ENCODE measurements at regions not wholly inside any gene's neighbourhood (a gene's known extent, or its start where the extent isn't known, plus 50 kb on each side); places are given as distances from the start of the nearest gene placed in this dataset.
A peak's percentile ranks its signal among the peaks of the same experiment; 100 is the strongest.
"Not testable (repeated sequence)": the region's sequence is repeated elsewhere in the genome, so short reads cannot be mapped to it uniquely, and the experiment has no call there.

DNA sequence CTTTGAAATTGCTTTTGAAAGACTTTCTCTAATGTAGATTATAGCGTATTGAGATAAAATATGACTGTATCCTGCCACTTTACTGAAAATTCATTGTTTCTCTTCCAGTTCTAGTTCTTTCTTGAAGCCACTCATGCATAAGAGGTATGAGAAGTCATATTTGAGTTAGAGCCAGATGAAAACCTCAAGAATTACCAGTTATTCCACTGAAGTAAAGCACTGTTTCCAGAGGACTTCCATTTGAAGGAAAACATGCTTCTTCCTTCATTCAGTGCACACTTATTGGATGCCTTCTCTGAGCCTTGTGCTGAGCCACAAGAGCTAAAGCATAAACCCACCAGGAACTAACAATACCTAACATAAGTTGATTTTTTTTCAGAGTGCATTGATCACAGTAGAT, 513.4 kb downstream of the ZNF385D start:
- no peak for DNase-seq

DNA sequence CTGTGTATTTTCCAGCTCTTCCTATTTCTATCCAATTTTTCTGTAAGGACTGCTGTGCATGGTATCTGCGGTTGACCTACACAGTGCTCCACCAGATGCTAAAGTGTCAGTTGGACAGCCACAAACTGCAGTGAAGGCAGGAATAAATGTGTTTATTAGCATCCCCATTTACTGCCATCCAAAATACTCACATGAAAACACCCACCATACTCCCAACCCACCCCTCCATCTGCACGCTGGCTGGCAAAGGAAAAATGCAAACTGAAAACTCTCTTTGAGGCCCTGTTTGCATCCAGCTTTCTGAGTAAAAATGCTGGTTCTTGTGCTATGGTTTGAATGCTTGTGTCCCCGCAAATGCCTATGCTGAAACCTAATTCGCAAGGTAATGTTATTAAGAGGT, 515.5 kb downstream of the ZNF385D start:
- no peak for DNase-seq

DNA sequence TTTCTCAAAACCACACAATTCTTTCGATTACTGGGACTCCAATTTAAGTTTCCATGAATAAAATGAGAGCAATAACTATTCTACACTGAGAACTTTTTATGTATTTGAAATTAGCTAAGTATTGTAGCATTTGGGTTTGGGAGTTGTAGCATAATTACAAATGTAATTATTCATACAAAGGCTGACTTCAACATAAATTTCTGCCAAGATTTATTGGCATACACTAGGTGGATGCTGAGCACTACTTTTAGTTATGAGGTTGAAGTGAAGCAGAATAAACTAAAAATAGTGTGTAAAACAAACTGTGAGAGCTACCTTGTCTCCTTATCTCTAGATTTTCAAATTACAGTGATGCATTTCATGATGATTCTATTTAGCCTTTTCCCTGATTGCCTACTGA, 516.1 kb downstream of the ZNF385D start:
- DNase-seq = no peak

DNA sequence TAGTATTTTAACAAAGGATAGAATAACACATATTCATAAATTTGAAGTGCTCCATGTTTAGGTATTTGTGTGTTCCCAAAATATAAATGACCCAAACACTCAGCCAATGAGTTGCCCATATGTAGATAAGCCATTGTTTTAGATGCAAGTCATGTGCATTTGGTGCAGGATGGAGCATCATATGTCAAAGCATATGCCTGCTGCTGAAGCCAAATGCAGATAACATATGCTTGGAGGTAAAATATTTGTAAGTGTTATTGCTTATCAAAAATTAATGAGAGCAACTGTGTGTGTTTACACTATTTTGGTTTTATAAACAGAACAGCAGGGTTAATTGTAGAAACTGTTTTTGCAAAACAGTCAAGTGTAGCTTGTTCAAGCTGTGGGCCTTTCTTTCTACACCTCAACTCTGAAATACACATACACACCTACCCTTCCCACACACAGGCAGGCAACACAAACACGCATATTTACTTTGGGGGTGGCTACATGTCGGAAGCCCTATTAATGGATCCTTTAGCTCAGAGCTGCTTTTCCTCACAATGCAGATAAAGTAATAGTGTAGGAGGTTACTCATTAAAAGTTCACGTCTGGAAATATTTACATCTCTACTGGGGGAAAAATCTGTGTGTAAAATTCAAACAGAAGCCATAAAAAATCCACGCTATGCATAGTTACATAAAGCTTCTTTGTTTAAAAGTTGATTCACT, 521.4 kb downstream of the ZNF385D start:
- no peak for DNase-seq

DNA sequence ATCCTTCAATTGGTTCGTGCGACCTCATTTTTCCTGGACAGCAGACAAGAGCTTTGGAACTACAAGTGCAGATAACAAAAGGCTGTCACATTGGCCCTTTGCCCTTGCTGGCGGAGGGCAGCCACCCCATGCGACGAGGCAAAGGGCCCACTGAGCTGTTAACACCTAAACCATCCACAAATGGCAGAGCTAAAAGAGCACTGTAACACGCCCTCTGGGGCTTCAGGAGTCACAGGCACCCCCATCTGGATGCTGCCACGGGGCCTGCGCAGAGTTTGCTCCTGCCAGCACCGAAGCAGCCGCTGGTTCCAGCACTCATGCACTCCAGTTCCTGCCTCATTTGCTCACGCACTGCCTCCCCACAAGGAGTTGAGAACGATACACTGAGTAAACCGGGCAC, 524.9 kb downstream of the ZNF385D start:
- no peak for DNase-seq

DNA sequence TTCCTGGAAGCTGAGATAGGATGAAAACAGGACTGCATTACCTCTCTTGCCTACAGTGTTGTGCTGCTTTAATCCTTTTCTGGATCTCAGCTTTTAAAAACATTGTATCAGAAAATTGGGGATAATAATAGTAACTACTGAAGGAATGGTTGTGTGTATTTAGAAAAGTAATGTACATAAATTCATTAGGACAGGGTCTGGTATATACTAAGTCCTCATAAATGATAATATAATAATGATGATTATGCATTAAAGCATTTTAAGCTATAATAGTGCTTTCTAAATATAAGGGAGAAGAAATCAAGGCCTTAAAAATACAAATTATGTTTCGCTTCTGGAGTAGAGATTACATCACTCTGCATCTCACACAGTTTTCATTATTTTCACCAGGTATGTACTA, 530.1 kb downstream of the ZNF385D start:
- DNase-seq = no peak

DNA sequence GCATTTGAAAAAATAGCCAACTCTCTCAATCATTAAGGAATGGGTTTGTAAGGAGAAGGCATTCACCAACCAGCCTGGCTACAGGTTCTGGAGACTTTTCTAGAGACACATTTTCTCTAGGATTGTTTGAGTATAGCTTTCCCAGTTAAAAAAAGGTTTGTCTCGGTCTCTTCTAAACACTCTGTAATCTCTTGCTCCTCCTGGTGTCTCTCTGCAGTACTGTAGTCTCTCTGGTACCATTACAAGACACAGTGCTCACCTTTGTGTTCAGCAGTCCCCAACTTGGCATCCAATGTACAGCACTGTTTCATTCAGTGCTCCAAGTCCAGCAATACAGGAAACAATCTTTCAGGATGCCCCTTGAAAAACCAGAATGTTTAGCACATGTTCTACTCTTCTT, 534.4 kb downstream of the ZNF385D start:
- no peak for DNase-seq

DNA sequence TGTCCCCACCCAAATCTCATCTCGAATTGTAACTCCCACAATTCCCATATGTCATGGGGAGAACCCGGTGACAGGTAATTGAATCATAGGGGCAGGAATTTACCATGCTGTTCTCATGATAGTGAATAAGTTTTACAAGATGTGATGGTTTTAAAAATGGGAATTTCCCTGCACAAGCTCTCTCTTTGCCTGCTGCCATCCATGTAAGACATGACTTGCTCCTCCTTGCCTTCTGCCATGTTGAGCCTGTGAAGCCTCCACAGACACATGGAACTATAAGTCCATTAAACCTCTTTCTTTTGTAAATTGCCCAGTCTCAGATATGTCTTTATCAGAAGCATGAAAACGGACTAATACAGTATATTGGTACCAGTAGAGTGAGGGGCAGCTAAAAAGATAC, 546.9 kb downstream of the ZNF385D start:
- not testable (repeated sequence) for DNase-seq

DNA sequence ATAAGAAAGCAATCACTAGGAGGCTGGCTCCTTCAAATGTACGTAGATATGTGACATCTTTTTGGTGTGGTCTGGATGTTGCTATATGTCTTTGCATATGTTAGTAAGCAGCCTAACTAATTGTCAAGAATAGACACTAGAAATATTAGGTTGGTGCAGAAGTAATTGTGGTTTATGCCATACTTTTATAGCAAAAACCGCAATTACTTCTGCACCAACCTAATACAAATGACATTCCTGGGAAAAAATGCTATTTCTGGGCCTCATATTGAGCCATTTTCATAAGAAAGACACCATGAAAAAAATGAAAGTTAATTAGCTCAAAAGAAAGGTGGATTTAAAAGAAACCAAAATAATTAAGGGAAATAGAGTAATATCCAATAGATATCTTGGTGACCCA, 555.8 kb downstream of the ZNF385D start:
- DNase-seq = no peak

DNA sequence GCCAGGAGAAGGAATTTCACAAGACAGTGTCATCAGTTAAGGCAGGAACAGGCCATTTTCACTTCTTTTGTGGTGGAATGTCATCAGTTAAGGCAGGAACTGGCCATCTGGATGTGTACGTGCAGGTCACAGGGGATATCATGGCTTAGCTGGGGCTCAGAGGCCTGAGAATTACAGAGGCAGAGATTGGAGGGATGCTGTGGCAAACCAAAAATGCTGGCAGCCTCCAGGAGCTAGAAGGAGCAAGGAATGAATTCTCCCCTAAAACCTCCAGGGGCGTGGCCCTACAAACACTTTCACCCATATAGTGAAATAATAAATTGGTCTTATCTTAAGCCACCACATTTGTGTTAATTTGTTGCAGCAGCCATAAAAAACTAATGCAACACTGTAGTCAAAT, 557.0 kb downstream of the ZNF385D start:
- DNase-seq = not testable (repeated sequence)

DNA sequence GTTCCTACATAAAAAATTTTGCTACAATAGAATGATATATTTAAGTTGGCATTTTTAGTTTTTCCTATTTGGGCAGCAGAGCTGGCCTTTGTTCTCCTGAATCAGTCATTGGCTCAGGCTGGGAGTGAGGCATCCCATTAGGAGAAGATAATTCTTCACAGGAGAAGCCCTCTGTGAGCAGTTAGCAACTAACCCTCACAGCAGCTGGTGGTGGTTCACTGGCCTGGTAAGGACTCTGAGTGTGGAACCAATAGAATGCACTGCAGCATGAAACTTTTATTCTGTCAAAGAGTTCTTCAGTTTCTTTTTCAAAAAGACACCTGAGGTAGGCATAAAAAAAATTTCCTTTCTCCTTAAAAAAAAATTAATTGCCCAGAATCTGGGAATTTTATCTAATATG, 562.6 kb downstream of the ZNF385D start:
- no peak for DNase-seq

DNA sequence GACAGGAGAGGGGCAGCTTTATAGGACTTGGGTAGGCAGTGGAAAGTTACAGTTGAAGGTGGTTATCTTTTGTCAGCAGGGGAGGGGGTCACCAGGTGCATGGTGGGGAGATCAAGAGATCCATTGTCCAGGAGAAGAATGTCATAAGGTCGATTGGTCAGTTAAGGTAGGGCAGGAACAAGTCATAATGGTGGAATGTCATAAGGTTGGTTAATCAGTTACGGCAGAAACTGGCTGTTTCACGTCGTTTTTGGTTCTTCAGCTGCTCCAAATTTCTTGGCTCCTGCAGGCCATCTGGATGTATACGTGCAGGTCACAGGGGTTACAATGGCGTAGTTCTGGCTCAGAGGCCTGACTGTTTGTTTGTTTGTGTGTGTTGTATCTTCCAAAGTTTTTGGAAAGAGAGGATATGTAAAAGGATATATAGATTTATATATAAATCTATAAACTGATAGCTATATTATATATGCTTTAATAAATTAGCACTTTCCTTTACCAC, 565.1 kb downstream of the ZNF385D start:
- DNase-seq = no peak

DNA sequence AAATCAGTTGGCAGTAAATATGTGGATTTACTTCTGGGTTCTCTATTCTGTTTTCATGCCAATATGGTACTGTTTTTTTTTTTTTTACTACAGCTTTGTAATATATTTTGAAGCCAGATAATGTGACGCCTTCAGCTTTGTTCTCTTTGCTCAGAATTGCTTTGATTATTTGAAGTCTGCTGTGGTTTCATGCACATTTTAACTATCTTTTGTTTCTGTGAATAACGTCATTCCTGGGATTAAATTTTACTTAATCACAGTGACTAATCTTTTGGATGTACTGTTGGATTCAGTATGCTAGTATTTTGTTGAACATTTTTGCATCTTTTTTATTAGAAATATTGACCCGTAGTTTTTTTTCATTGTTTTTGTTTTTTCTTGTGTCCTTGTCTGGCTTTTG, 576.5 kb downstream of the ZNF385D start:
- DNase-seq = no peak

DNA sequence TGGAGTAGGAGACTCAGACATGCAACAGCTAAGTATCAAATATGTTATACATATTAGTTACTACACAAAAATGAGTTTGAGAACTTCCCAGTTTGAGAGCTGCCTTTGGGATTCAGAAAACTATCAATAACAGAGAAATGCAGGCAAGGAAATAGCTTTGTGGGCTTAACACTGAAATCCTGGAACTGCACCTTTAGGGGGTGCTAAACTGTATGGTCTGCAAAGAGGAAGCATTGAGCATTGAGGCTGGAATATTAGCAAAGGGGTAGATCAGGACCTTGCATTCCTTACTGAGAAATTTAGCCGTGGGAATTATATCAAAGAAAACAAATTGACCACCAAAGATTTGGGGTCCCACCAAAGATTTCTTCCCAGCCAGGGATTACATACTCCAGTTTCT, 580.0 kb downstream of the ZNF385D start:
- DNase-seq = no peak

DNA sequence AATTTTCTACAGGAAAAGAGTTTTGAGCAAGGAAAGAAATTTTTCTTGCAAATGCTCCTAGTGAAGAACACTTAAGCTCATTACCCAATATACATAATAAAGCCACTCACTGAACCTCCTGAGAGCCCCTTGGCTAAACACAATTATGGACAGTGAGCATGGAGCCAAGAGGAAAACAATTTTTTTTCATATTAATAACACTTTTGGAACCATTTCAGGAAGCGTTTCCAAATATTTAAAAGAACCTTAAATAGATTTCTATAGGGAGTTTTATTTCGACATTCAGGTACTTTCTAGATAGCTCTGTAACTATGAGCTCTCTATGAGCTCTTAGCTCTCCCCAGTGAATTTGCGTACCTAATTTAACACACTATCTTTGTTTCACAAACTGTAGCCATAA, 581.1 kb downstream of the ZNF385D start:
- DNase-seq = no peak

DNA sequence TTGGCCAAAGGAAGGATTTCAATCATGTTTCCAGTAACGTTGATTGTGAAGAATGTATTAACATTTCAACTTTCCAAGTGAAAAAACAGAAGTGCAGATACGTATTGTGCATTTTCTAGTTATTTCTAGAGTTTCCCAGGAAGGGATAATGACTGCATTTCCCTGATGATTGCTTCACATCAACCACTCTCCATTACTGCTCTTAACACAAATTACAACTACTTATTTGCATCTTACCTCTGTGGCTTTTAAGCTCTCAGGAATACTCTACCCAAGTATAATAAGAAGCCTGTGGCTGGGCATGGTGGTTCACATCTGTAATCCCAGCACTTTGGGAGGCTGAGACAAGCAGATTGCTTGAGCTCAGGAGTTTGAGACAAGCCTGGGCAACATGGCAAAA, 582.5 kb downstream of the ZNF385D start:
- no peak for DNase-seq

DNA sequence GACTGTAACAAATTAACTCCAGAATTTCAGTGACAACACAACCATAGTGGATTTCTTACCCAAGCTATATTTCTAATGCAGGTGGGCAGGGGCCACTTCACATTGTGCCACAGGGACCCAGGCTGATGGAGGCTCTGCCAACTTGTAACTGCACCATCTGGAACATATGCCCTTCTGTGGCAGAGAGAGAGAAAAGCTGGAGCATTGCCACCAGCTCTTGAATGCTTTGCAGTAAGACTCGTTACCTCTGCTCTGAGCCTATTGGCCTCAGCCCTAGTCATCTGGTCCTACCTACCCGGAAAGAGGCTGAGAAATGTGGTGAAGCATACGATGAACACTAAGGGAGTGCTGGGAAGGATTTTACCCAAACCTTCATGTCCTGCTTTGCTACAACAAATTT, 587.1 kb downstream of the ZNF385D start:
- DNase-seq = no peak

DNA sequence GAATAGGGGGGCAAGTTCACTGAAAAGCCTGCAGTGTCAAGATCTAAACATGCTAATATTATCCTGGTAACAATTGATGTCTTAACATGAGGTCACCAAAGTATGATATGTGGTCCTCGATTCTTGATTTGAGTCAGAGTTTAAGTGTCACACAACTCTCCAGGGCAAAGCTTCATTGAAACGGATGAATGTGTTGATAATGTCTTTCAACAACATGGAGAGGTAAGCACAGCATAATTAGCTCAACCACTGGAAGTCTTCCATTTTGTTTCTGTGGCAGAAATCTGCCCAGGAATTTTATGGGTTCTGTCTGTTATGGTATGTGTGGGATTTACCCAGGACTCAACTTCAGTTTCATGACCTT, 591.5 kb downstream of the ZNF385D start:
- no peak for DNase-seq

DNA sequence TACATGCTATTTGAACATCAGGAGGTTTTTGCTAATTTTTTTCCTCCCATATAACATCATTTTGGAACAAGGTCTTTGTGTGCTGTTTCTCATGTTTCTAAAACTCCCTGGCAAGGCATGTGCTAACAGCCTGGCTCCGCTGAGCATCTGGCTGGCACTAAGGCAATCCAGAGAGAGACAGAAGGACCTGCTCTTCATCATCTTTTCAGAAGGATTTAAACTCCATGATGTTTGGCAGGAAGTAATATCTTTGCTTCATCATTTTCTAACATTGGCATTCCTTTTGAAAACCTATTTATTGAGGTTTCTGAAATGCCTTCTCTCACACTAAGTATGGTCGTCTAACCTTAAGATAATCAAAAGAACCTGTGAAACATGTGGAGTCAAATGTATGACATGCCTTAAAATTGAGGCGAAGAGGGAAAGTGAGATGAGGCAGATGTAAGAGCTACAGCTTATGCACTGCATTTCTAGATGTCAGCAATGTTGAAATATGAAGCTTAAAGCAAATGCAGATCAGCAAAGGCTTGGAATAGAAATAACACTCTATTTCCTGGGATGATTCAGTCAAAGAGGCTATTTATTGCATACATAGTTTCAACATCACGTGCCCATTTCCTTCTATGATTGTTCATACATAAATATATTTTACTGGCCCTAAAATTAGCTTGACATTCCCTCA, 592.0 kb downstream of the ZNF385D start:
- no peak for DNase-seq

DNA sequence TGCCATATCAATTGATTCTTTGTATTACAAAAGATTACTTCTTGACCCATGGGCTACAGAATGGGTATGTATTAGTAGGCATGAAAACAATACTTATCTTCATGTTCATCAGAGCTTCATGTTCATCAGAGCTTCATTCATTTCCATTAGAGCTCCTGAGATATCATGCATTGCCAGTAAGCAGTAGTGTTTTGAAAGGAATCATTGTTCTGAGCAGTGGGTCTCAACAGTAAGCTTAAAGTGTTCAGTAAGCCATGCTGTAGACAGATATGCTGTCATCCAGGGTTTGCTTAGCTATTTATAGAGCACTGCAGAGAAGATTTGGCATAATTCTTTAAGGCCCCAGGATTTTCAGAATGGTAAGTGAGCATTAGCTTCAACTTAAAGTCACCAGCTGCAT, 596.1 kb downstream of the ZNF385D start:
- no peak for DNase-seq

DNA sequence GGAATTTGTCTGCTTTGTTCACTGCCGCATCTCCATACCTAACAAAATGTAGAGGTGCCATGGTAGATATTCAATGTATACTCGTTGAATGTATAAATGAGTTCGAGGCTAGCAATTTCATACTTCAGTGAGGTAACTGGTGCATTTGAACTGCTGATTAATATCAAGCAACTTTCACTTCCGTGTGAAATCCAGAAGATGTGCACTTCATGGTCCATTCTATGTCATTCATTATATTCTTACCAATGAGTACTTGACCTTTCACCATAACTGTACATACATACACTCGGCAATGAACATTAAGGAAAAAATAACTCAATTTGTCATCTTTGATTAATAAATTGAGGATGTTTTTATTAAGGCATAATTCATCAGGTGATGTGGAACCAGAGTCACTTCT, 598.5 kb downstream of the ZNF385D start:
- DNase-seq = no peak

DNA sequence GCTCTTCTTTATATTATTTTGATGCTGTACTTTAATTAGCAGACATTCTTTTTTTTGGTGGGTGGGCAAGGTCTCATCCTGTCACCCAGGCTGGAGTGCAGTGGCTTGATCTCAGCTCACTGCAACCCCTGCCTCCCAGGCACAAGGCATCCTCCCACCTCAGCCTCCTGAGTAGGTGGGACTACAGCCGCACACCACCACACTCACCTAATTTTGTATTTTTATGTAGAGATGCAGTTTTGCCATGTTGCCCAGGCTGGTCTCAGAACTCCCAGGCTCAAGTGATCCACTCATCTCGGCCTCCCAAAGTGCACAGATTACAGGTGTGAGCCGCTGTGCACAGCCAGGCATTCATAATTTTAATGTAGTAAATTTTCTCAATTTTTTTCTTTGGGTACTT, 608.1 kb downstream of the ZNF385D start:
- DNase-seq = no peak

DNA sequence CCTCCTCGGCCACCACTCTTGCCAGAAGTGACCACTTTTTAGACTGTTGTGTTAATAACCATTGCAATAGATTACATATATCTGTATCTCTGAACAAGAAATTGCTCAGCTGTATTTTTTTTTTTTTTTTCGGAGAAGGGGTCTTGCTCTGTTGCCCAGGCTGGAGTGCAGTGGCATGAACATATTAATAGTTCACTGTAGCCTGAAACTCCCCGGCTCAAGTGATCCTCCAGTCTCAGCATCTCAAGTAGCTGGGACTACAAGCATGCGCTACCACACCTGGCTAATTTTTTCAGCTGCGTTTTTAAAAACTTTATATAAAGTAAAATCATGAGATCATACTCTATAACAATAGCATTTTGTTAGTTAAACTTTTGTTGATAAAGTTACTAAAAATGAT, 609.0 kb downstream of the ZNF385D start:
- no peak for DNase-seq

DNA sequence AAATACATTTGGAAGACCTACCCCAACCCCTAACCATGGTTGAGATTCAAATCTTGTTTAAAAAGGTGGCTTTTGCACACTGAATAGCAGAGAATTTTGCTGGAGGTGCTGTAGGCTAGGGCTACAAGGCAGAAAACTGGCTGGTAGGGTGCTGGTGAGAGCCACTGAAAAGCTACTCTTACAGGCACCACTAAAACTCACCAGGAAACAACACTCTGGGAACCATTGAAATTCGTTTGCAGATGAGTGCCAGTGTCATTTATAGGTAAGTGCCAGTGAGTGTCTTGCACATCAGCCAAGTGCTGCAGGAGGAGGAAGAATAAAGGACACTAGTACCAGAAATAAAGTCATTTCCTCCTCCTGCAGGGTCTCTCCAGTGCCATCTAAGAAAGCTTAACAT, 610.2 kb downstream of the ZNF385D start:
- peak in 1 of 2 experiments; percentile 3 for DNase-seq

DNA sequence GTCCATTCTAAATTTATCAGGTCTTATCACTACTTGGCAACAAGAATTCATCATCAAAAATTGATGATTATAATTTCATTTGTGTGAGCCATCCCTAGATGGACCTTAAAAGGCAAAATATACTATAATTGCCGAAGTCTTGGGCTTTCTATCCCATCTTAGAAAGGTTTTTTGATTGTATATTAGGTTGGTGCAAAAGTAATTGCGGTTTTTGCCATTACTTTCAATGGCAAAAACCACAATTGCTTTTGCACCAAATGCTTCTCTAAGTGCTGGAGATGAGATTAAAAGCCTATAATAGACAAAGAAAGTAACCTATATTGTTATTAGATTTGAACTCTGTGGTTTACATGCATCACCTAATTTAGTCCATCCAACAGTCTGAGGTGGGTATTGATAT, 612.9 kb downstream of the ZNF385D start:
- DNase-seq = no peak

All from NCI-H187 (cell line).